SU-DHL-6 (cell line): ENCODE measurements at regions not wholly inside any gene's neighbourhood (a gene's known extent, or its start where the extent isn't known, plus 50 kb on each side); places are given as distances from the start of the nearest gene placed in this dataset.

Experiments
- H2AFZ ChIP-seq: fragments of 200-600 bp; sonication (generic); 2 replicates; pipeline ENCODE4 v1.6.1; 2014; ENCODE audit warnings: low read depth, mild to moderate bottlenecking, moderate library complexity, mixed read lengths, antibody characterized with exemption, low read length; ENCODE audit not compliant: severe bottlenecking
- H3F3A ChIP-seq: fragments of 200-600 bp; shearing (Covaris generic); 2 replicates; pipeline ENCODE4 v1.6.0; 2016; ENCODE audit warnings: antibody characterized with exemption, mild to moderate bottlenecking; ENCODE audit not compliant: insufficient read depth
- H3K27ac ChIP-seq: fragments of 200-600 bp; sonication (generic); 2 replicates; pipeline ENCODE4 v1.5.1; 2016; ENCODE audit warnings: low read depth, mild to moderate bottlenecking, low read length, moderate library complexity, mixed read lengths
- H3K27me3 ChIP-seq: fragments of 200-600 bp; sonication (generic), shearing (Covaris generic); 2 replicates; pipeline ENCODE4 v1.6.0; 2014; ENCODE audit warnings: mild to moderate bottlenecking, low read length
- H3K36me3 ChIP-seq: fragments of 200-600 bp; sonication (generic); 2 replicates; pipeline ENCODE4 v1.6.1; 2014; ENCODE audit warnings: mild to moderate bottlenecking, low read length, mixed read lengths
- H3K4me2 ChIP-seq: fragments of 300-600, 200-600 bp; shearing (Covaris generic), sonication (generic); 2 replicates; pipeline ENCODE4 v1.6.0; 2014; ENCODE audit warnings: low read length, low read depth, mild to moderate bottlenecking; ENCODE audit not compliant: poor library complexity, severe bottlenecking
- H3K4me3 ChIP-seq: fragments of 200-600 bp; sonication (generic); 2 replicates; pipeline ENCODE4 v1.5.1; 2014; ENCODE audit warnings: antibody characterized with exemption, low read length, mild to moderate bottlenecking, mixed read lengths; ENCODE audit not compliant: insufficient read depth, poor library complexity, severe bottlenecking
- H3K79me2 ChIP-seq: fragments of 200-600 bp; sonication (generic); 2 replicates; pipeline ENCODE4 v1.6.1; 2014; ENCODE audit warnings: mild to moderate bottlenecking, low read length, moderate library complexity; ENCODE audit not compliant: insufficient read depth
- H3K9ac ChIP-seq: fragments of 200-600 bp; sonication (generic); 2 replicates; pipeline ENCODE4 v1.7.0; 2014; ENCODE audit warnings: mild to moderate bottlenecking, low read length
- H3K9me2 ChIP-seq: fragments of 200-600 bp; sonication (generic); replicated peaks from 2 replicates; pipeline ENCODE4 v1.6.1; 2014; ENCODE audit warnings: low read length; ENCODE audit not compliant: insufficient read depth
- H3K9me3 ChIP-seq: fragments of 200-600 bp; sonication (generic); 2 replicates; pipeline ENCODE4 v1.6.1; 2014; ENCODE audit warnings: low read length, mixed read lengths; ENCODE audit not compliant: insufficient read depth
- H4K20me1 ChIP-seq: fragments of 200-600 bp; sonication (generic); 2 replicates; pipeline ENCODE4 v1.6.1; 2014; ENCODE audit warnings: low read depth, mild to moderate bottlenecking, antibody characterized with exemption, low read length, moderate library complexity, mixed read lengths
- EZH2phosphoT487 ChIP-seq: fragments of 200-600 bp; sonication (generic), shearing (Covaris generic); conservative IDR thresholded peaks from 2 replicates; pipeline ENCODE4 v1.6.1; 2018; ENCODE audit warnings: mild to moderate bottlenecking, antibody characterized with exemption, low read length, moderate library complexity, mixed read lengths
- TF ChIP-seq, protein P1 (sequence below): fragments of 200-600 bp; sonication (generic); IDR thresholded peaks from one replicate; pipeline ENCODE4 v1.5.1; 2017; ENCODE audit warnings: antibody characterized with exemption, mild to moderate bottlenecking, low read length, moderate library complexity; ENCODE audit not compliant: insufficient read depth, poor library complexity, severe bottlenecking

GRCh38 chr7:24405002-24405401, 121.0 kb downstream of the NPY start:
- H3K27me3 ChIP-seq = no peaks in the 10 kb centered on the region
- no peaks in the 10 kb centered on the region for H3K36me3 ChIP-seq
- no peaks in the 10 kb centered on the region for H3K9me3 ChIP-seq
- H3K4me2 ChIP-seq = no peak overlapping the region
- H3K79me2 ChIP-seq = no peaks in the 10 kb centered on the region
- TF ChIP-seq, protein P1, sequence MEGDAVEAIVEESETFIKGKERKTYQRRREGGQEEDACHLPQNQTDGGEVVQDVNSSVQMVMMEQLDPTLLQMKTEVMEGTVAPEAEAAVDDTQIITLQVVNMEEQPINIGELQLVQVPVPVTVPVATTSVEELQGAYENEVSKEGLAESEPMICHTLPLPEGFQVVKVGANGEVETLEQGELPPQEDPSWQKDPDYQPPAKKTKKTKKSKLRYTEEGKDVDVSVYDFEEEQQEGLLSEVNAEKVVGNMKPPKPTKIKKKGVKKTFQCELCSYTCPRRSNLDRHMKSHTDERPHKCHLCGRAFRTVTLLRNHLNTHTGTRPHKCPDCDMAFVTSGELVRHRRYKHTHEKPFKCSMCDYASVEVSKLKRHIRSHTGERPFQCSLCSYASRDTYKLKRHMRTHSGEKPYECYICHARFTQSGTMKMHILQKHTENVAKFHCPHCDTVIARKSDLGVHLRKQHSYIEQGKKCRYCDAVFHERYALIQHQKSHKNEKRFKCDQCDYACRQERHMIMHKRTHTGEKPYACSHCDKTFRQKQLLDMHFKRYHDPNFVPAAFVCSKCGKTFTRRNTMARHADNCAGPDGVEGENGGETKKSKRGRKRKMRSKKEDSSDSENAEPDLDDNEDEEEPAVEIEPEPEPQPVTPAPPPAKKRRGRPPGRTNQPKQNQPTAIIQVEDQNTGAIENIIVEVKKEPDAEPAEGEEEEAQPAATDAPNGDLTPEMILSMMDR = no peak
- TF ChIP-seq EZH2phosphoT487 = no peak
- no peaks in the 10 kb centered on the region for H3F3A ChIP-seq
- no peak overlapping the region for H3K4me3 ChIP-seq
- no peak overlapping the region for H3K9ac ChIP-seq
- no peaks in the 10 kb centered on the region for H4K20me1 ChIP-seq
- no peaks in the 10 kb centered on the region for H3K9me2 ChIP-seq
- no peak overlapping the region for H3K27ac ChIP-seq
- no peak overlapping the region for H2AFZ ChIP-seq

DNA sequence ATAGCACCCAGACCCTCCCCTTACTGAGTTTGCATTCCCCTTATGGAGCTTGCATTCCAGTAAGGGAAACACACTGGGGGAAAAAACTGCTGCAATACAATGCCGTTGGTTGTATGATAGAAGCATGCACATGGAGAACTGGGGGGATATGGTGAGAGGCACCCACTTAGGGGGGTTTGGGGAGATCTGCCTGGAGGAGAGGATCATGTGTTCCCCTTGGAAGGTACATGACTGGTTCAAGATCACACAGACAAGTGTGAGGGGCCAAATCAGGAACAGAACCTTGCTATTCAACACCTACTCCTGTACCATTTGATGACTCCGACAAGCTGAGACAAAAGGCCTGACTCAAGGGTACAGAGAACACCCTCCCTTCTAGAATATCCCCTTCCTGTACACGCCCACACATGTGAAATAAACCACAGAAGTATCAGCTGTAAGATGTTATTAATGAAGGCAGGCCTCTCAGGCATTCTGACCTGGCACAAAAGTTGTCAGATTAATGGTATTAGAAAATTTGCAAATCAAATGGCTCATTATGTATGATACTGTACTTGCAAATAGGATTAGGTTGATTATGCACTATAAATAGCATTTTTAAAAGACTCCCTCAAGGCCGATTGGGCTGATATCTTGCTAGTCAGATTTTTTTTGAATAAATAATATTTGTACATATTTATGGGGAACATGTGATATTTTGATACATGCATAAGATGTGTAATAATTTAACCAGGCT, 122.2 kb downstream of the NPY start:
- Histone ChIP-seq H2AFZ (no peak overlapping the region), H3K36me3 (no peaks in the 10 kb centered on the region), H3K4me2 (no peak overlapping the region), H3K9me3 (no peaks in the 10 kb centered on the region), H4K20me1 (no peaks in the 10 kb centered on the region), H3K4me3 (no peak overlapping the region), H3F3A (no peaks in the 10 kb centered on the region), H3K79me2 (no peaks in the 10 kb centered on the region), H3K9ac (no peak overlapping the region), H3K27ac (no peak overlapping the region), H3K27me3 (no peaks in the 10 kb centered on the region), H3K9me2 (no peaks in the 10 kb centered on the region)
- TF ChIP-seq, protein P1 = no peak
- no peak for TF ChIP-seq EZH2phosphoT487

DNA sequence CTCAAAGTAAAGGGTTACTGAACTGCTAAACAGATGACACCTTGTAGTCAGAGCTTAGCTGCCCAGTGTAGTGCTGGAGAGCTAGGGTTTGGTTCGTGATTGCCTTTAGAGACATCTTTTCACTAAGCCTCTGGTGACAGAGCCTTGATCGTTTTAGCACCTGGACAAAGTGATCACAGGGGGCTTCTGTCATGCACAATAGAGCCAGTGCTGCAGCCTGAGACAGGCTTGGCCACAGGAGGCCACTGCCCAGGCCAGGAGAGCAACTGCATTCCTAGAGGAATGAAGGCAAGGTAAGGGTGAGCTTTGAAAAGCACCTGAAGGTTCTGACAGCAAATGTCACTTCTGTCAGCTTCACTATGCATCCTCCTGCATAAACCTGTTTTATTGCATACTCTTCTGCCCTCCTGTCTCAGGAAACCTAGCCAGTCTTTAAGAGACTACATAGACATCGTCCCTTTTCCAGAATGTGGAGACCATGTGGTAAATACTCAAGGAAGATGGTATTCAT, 122.9 kb downstream of the NPY start:
- H3K9ac ChIP-seq = no peak overlapping the region
- H2AFZ ChIP-seq = no peak overlapping the region
- H3K27me3 ChIP-seq = no peaks in the 10 kb centered on the region
- no peaks in the 10 kb centered on the region for H4K20me1 ChIP-seq
- no peak for TF ChIP-seq EZH2phosphoT487
- TF ChIP-seq, protein P1 = no peak
- H3K36me3 ChIP-seq = no peaks in the 10 kb centered on the region
- no peaks in the 10 kb centered on the region for H3K79me2 ChIP-seq
- H3K27ac ChIP-seq = no peak overlapping the region
- H3F3A ChIP-seq = no peaks in the 10 kb centered on the region
- no peaks in the 10 kb centered on the region for H3K9me3 ChIP-seq
- no peaks in the 10 kb centered on the region for H3K9me2 ChIP-seq
- H3K4me2 ChIP-seq = no peak overlapping the region
- no peak overlapping the region for H3K4me3 ChIP-seq
